ENCODE measurements at regions not wholly inside any gene's neighbourhood (a gene's known extent, or its start where the extent isn't known, plus 50 kb on each side); places are given as distances from the start of the nearest gene placed in this dataset.
A peak's percentile ranks its signal among the peaks of the same experiment; 100 is the strongest.

GRCh38 chrX:22748093-22748999 is 251.4 kb upstream of the DDX53 start:
- H3K36me3 ChIP-seq (replicated peaks): no peaks in the 10 kb centered on the region
- in situ Hi-C loops (cut with HindIII; ENCODE audit: low pct_ligation_motif_present, low sequenced_read_pairs): no loop called here
- no peak overlapping the region for H3K27ac ChIP-seq
- H3K27me3 ChIP-seq (replicated peaks): no peaks in the 10 kb centered on the region
- TF ChIP-seq CTCF (IDR thresholded peaks at IDR 0.05; ENCODE audit: low read depth, low read length, missing control alignments): peak; percentile 81
- peak; percentile 25 for DNase-seq
- H3K4me3 ChIP-seq (ENCODE audit: low read depth, low read length): no peak overlapping the region

GRCh38 chrX:22758807-22759481 is 240.8 kb upstream of the DDX53 start:
- Histone ChIP-seq H3K27ac (no peak overlapping the region), H3K27me3 (replicated peaks) (no peaks in the 10 kb centered on the region), H3K4me3 (ENCODE audit: low read depth, low read length) (no peak overlapping the region), H3K36me3 (replicated peaks) (no peaks in the 10 kb centered on the region)
- TF ChIP-seq CTCF (IDR thresholded peaks at IDR 0.05; ENCODE audit: low read depth, low read length, missing control alignments): no peak
- no peak for DNase-seq
- in situ Hi-C loops (cut with HindIII; ENCODE audit: low pct_ligation_motif_present, low sequenced_read_pairs): no loop called here

GRCh38 chrX:22760513-22761057 is 239.2 kb upstream of the DDX53 start:
- in situ Hi-C loops (cut with HindIII; ENCODE audit: low pct_ligation_motif_present, low sequenced_read_pairs): no loop called here
- Histone ChIP-seq H3K36me3 (replicated peaks) (no peaks in the 10 kb centered on the region), H3K4me3 (ENCODE audit: low read depth, low read length) (no peak overlapping the region), H3K27ac (no peak overlapping the region), H3K27me3 (replicated peaks) (no peaks in the 10 kb centered on the region)
- no peak for TF ChIP-seq CTCF (IDR thresholded peaks at IDR 0.05; ENCODE audit: low read depth, low read length, missing control alignments)
- no peak for DNase-seq

- no peak for TF ChIP-seq CTCF (IDR thresholded peaks at IDR 0.05; ENCODE audit: low read depth, low read length, missing control alignments)
- Histone ChIP-seq H3K36me3 (replicated peaks) (no peaks in the 10 kb centered on the region), H3K4me3 (ENCODE audit: low read depth, low read length) (no peak overlapping the region), H3K27me3 (replicated peaks) (no peaks in the 10 kb centered on the region), H3K27ac (no peak overlapping the region)
- in situ Hi-C loops (cut with HindIII; ENCODE audit: low pct_ligation_motif_present, low sequenced_read_pairs): no loop called here
- DNase-seq: no peak
These were observed 211.5 kb upstream of the DDX53 start for GRCh38 chrX:22788221-22788620.

GRCh38 chrX:22795671-22796070 is 204.1 kb upstream of the DDX53 start:
- DNase-seq: no peak
- Histone ChIP-seq H3K27ac (no peak overlapping the region), H3K36me3 (replicated peaks) (no peaks in the 10 kb centered on the region), H3K4me3 (ENCODE audit: low read depth, low read length) (no peak overlapping the region), H3K27me3 (replicated peaks) (no peaks in the 10 kb centered on the region)
- TF ChIP-seq CTCF (IDR thresholded peaks at IDR 0.05; ENCODE audit: low read depth, low read length, missing control alignments): no peak
- in situ Hi-C loops (cut with HindIII; ENCODE audit: low pct_ligation_motif_present, low sequenced_read_pairs): no loop called here

Measured in brain microvascular endothelial cell (primary cell).